ENCODE measurements at regions not wholly inside any gene's neighbourhood (a gene's known extent, or its start where the extent isn't known, plus 50 kb on each side); places are given as distances from the start of the nearest gene placed in this dataset.

DNA sequence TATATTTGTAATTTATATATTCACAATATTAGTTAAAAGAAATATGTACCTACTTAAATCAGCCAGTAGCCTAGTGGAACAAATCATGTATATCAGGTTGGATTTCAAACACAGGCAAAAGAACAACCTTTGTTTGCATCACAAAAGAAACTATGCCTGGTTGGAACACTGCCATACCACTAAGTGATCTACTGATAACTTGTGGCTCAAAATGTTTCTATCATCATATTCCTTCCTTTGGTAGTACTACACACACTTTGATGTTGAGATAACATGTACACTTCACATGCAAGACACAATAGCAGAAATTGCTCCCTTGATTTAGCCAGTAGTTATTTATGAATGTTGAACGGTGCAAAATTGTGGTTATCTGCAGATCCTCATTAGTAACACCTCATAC is 146.0 kb upstream of the GPC6 start:
- TF ChIP-seq, protein P1, sequence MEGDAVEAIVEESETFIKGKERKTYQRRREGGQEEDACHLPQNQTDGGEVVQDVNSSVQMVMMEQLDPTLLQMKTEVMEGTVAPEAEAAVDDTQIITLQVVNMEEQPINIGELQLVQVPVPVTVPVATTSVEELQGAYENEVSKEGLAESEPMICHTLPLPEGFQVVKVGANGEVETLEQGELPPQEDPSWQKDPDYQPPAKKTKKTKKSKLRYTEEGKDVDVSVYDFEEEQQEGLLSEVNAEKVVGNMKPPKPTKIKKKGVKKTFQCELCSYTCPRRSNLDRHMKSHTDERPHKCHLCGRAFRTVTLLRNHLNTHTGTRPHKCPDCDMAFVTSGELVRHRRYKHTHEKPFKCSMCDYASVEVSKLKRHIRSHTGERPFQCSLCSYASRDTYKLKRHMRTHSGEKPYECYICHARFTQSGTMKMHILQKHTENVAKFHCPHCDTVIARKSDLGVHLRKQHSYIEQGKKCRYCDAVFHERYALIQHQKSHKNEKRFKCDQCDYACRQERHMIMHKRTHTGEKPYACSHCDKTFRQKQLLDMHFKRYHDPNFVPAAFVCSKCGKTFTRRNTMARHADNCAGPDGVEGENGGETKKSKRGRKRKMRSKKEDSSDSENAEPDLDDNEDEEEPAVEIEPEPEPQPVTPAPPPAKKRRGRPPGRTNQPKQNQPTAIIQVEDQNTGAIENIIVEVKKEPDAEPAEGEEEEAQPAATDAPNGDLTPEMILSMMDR (IDR thresholded peaks at IDR 0.05; ENCODE audit: low read depth, low read length) = no peak
- no peak for TF ChIP-seq EZH2phosphoT487 (IDR thresholded peaks at IDR 0.05; ENCODE audit: low read depth)
